GM13977 (cell line): ENCODE measurements at regions not wholly inside any gene's neighbourhood (a gene's known extent, or its start where the extent isn't known, plus 50 kb on each side); places are given as distances from the start of the nearest gene placed in this dataset.

Source experiments
- DNase-seq: peaks from one replicate; pipeline ENCODE4 v3.0.0; 2012; ENCODE audit warnings: low spot score
- CTCF ChIP-seq: IDR thresholded peaks from 2 replicates; pipeline ENCODE4 v1.5.1; 2012; ENCODE audit warnings: mild to moderate bottlenecking, control low read depth; ENCODE audit not compliant: insufficient read depth; ENCODE audit errors: extremely low read depth, missing control alignments
- in situ Hi-C: fragments of 300-500 bp; cut with MboI; formaldehyde crosslinking; loops from one replicate; pipeline ENCODE4 v1.12.0; 2022; ENCODE audit warnings: low sequenced_read_pairs, low pct_unique_long_range_greater_than_20kb, mixed read lengths, inconsistent platforms; ENCODE audit not compliant: unreplicated experiment

DNA sequence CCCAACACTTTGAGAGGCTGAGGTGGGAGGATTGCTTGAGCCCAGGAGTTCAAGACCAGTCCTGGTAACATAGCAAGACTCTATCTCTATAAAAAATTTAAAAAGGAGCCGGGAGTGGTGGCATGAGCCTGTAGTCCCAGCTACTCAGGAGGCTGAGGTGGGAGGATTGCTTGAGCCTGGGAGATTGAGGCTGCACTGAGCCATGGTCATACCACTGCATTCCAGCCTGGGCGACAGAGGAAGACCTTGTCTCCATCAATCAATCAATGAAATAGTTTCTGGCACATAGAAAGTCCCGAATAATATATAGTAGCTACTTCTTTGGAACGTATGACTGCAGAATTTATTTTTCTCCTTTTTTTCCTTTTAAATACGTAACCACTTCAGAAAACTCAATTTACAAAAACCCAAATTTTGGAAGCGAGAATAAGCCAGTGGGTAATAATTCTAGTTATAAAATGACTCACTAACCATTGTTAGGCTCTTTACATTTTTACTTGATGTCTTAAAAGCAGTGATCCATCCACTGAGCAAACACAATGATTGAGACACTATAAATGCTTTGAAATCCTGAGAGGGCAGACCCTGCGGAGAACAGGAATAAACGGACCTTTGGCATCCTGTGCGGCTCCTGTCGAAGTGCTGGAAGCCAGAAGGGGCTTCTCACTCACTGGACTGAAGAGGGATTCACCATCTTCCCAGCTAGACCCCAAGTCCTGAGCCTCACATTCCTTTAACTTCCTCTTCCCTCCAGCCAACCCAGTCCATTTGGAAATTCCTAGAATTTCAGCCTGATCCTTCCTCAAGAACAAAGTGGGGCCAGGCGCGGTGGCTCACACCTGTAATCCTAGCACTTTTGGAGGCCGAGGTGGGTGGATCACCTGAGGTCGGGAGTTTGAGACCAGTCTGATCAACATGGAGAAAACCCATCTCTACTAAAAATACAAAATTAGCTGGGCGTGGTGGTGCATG is 68.4 kb upstream of the MFGE8 start:
- no peak for DNase-seq
- in situ Hi-C loops, result no loop called here

DNA sequence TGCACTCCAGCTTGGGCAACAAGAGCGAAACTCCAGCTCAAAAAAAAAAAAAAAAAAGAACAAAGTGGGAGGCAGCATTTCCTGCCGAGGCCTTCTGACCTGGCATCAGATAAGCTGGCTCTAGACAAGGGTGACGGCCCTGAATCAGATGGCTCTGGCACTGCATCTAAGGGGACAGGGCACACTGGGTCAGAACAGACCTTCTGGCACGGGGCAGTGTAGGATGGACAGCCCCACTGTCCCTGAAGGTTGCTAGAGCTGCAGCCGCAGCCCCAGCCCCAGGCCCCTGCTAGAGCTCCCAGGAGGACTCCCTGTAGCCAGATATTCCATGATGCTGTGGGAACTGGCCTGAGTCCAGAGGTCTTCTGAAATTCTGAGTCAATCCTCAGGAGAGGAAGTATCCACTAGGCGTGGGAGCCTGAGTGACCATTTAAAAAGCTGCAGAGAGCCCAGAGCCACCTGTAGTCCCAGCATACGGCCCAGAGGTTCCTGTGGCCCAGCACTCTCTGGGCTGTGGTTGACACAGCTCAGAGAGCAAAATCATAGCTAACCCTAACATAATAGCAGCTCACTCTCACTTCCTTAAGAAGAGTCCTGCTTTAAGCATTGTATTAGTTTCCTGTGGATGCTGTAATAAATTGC is 69.2 kb upstream of the MFGE8 start:
- peak; percentile 74 for DNase-seq
- in situ Hi-C loops, result no loop called here
- no peak for TF ChIP-seq CTCF

More for the DNA sequence above, 68.4 kb upstream of the MFGE8 start:
- no peak for TF ChIP-seq CTCF

- in situ Hi-C loops, result no loop called here
- no peak for DNase-seq
- no peak for TF ChIP-seq CTCF
Measured at GRCh38 chr15:88982946-88983342, 69.8 kb upstream of the MFGE8 start.

DNA sequence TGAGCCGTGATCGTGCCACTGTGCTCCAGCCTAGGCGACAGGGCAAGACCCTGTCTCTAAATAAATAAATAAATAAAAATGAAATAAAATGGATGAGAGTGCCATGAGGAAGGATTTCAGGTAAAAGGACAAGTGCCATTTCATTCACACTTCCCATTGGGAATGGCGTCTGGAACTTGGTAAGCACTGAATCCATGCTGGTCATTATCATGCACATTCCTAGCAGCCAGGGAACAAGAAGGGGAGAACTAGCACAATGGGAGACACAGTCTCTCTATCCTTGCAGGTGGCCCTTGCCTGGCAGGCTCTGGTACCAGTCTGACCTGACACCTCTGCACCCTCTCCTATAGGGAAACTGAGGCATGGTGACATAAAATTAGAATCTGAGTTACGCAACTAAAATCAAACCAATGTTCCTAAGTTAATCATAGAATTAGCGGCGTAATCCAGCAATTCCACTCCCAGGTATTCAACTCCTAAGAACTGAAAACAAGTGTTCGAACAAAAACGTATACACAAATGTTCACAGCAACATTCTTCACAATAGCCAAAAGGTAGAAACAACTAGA is 70.8 kb upstream of the MFGE8 start:
- TF ChIP-seq CTCF, result no peak
- in situ Hi-C loops, result no loop called here
- DNase-seq, result no peak

GRCh38 chr15:88985547-88986393 is 72.6 kb upstream of the MFGE8 start:
- in situ Hi-C loops, result no loop called here
- DNase-seq, result no peak
- no peak for TF ChIP-seq CTCF
